ENCODE measurements at regions not wholly inside any gene's neighbourhood (a gene's known extent, or its start where the extent isn't known, plus 50 kb on each side); places are given as distances from the start of the nearest gene placed in this dataset.

- H3K9me3 ChIP-seq (ENCODE audit: control insufficient read depth in 4 of 4, insufficient read depth in 3 of 4, low read length in 3 of 4): no peaks in the 10 kb centered on the region
- peak overlapping the region; percentile 46 to 74 for H3K27ac ChIP-seq (ENCODE audit: low read depth in 1 of 2, low read length in 1 of 2)
- H3K27me3 ChIP-seq (ENCODE audit: control insufficient read depth in 3 of 3, insufficient read depth in 3 of 3, low read length in 2 of 3): no peaks in the 10 kb centered on the region
- H3K4me1 ChIP-seq (ENCODE audit: control insufficient read depth in 5 of 5, insufficient read depth in 5 of 5, low read length in 5 of 5): peaks cover 0 to 15% (median 4%) of the 10 kb centered on the region in 5 donors
- ATAC-seq (ENCODE audit: insufficient read depth, low FRiP score) (peak; percentile 45), DNase-seq (peak in 1 of 3 donors; percentile 46)
- no peak for TF ChIP-seq CTCF (IDR thresholded peaks at IDR 0.05; ENCODE audit: control extremely low read depth, extremely low read depth)
- no peak overlapping the region for H3K4me3 ChIP-seq
- peaks cover 0 to 6% (median under 1%) of the 10 kb centered on the region in 4 donors for H3K36me3 ChIP-seq (ENCODE audit: control insufficient read depth in 4 of 4, insufficient read depth in 4 of 4, low read length in 4 of 4)
- H3K9ac ChIP-seq (ENCODE audit: insufficient read depth in 1 of 2, low read length in 2 of 2): no peak overlapping the region
- 47 to 65% methylated on average over 7 of the region's 7 CpGs for WGBS, 2 donors
Measured at GRCh38 chr6:22043284-22043962, 253.4 kb downstream of the PRL start.

DNA sequence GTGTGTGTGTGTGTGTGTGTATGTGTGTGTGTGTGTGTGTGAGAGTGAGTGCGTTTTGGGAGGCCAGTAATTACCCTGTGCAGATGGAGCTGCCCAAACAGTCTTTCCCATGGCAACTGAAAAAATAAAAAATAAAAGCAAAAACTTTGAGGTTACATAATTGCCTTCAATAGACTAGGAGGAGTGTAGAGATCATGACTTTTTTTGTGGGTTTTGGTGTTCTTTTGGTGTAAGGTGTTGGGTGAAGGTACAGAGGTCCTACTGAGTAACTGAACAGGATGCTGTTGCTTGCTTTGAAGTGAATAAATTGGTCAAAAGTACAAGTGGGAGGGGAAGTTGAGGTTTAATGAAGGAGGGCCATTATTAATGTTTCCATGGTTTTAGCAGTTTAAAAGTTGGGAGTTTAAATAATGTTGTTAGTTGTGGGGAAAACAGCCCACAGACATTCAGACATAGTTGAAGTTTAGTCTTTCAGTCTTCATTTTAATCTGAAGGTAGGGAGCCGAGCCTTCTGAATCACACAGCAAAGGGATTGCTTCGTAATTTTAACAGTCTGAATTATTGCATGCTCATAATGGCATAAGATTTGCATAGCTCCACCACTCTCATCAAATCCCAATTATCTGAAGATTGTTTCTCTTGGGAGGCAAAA is 251.4 kb downstream of the PRL start:
- ATAC-seq (ENCODE audit: insufficient read depth, low FRiP score) (no peak), DNase-seq (no peak)
- H3K27ac ChIP-seq (ENCODE audit: low read depth in 1 of 2, low read length in 1 of 2): no peak overlapping the region
- H3K9me3 ChIP-seq (ENCODE audit: control insufficient read depth in 4 of 4, insufficient read depth in 3 of 4, low read length in 3 of 4): no peaks in the 10 kb centered on the region
- WGBS, 2 donors: 80 to 92% methylated on average over 3 of the region's 3 CpGs
- H3K4me1 ChIP-seq (ENCODE audit: control insufficient read depth in 5 of 5, insufficient read depth in 5 of 5, low read length in 5 of 5): peaks cover 0 to 15% (median 4%) of the 10 kb centered on the region in 5 donors
- TF ChIP-seq CTCF (IDR thresholded peaks at IDR 0.05; ENCODE audit: control extremely low read depth, extremely low read depth): no peak
- H3K4me3 ChIP-seq: no peak overlapping the region
- no peaks in the 10 kb centered on the region for H3K27me3 ChIP-seq (ENCODE audit: control insufficient read depth in 3 of 3, insufficient read depth in 3 of 3, low read length in 2 of 3)
- peaks cover 0 to 1% (median 0%) of the 10 kb centered on the region in 4 donors for H3K36me3 ChIP-seq (ENCODE audit: control insufficient read depth in 4 of 4, insufficient read depth in 4 of 4, low read length in 4 of 4)
- H3K9ac ChIP-seq (ENCODE audit: insufficient read depth in 1 of 2, low read length in 2 of 2): no peak overlapping the region

DNA sequence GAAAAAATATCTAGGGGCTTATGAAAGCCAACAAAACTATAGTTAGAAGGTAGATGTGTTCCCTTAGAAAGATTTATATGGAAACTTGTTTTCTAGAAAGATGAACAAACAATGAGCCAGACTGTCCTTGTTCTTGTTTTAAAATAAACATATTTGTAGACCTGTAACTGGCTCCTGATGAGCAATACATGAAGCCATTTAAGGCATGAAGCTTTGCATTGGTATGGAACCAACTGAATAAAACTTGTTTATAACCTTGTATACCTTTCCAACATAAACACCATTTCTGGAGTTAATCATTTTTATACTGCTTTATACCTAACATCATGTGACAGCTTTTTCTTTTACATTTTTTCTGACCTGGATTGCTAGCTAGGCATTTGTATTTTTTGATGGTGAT is 247.8 kb downstream of the PRL start:
- Histone ChIP-seq H3K36me3 (ENCODE audit: control insufficient read depth in 4 of 4, insufficient read depth in 4 of 4, low read length in 4 of 4) (peaks cover 0 to 2% (median under 1%) of the 10 kb centered on the region in 4 donors), H3K4me3 (no peak overlapping the region), H3K9ac (ENCODE audit: insufficient read depth in 1 of 2, low read length in 2 of 2) (no peak overlapping the region), H3K27ac (ENCODE audit: low read depth in 1 of 2, low read length in 1 of 2) (no peak overlapping the region), H3K9me3 (ENCODE audit: control insufficient read depth in 4 of 4, insufficient read depth in 3 of 4, low read length in 3 of 4) (no peaks in the 10 kb centered on the region), H3K27me3 (ENCODE audit: control insufficient read depth in 3 of 3, insufficient read depth in 3 of 3, low read length in 2 of 3) (no peaks in the 10 kb centered on the region), H3K4me1 (ENCODE audit: control insufficient read depth in 5 of 5, insufficient read depth in 5 of 5, low read length in 5 of 5) (no peaks in the 10 kb centered on the region)
- DNase-seq (no peak), ATAC-seq (ENCODE audit: insufficient read depth, low FRiP score) (no peak)
- TF ChIP-seq CTCF (IDR thresholded peaks at IDR 0.05; ENCODE audit: control extremely low read depth, extremely low read depth): no peak

All from lung (tissue), 11 donors.